A549 (cell line): ENCODE measurements at regions not wholly inside any gene's neighbourhood (a gene's known extent, or its start where the extent isn't known, plus 50 kb on each side); places are given as distances from the start of the nearest gene placed in this dataset.

Source experiments
- ATAC-seq, 2 experiments: fragments of 200-7000 bp in 1 of 2; fragments of >200 bp in 1 of 2; cut with Nextera tagmentation in 1 of 2; cut with Tn5 transposase in 1 of 2; 3 replicates each; pipeline versions ENCODE4 v1.8.0 to v1.9.1; 2018 to 2020; ENCODE audit warnings: mild to moderate bottlenecking in 1 of 2, moderate library complexity in 1 of 2
- CTCF ChIA-PET: fragments of 300-600 bp; sonication (Branson Sonifier 250); formaldehyde crosslinking; extraction: SDS; loops from one replicate; lab custom pipeline; 2021; ENCODE audit warnings: antibody characterized with exemption, inconsistent platforms; lab: Yijun Ruan, JAX
- POLR2A ChIA-PET: fragments of 350-600 bp; formaldehyde crosslinking; extraction: SDS; loops from one replicate; lab custom pipeline; 2021; ENCODE audit warnings: antibody characterized with exemption, inconsistent platforms; lab: Yijun Ruan, JAX
- DNase-seq, 2 experiments: peaks; one replicate each; pipeline versions ENCODE4 v3.0.0 to v3.0.0-alpha.2; 2011 to 2016; ENCODE audit warnings: low read depth in 1 of 2, low spot score in 1 of 2
- FAIRE-seq: peaks from 2 replicates; lab custom pipeline; 2011; peaks lifted over from hg19 to GRCh38; lab: Jason Lieb, UNC
- H3K27ac ChIP-seq, 2 experiments: fragments of >200 bp; sonication (Bioruptor Twin); formaldehyde crosslinking; 3 replicates each; pipeline ENCODE4 v1.5.1; 2016 to 2017
- H3K4me1 ChIP-seq: fragments of >200 bp; sonication (Bioruptor Twin); formaldehyde crosslinking; 3 replicates; pipeline ENCODE4 v1.6.1; 2016
- H3K4me2 ChIP-seq: fragments of >200 bp; sonication (Bioruptor Twin); formaldehyde crosslinking; 3 replicates; pipeline ENCODE4 v1.6.1; 2016
- H3K4me3 ChIP-seq: fragments of >200 bp; sonication (Bioruptor Twin); formaldehyde crosslinking; 3 replicates; pipeline ENCODE4 v1.5.1; 2016
- H3K9me3 ChIP-seq: fragments of >200 bp; sonication (Bioruptor Twin); formaldehyde crosslinking; 3 replicates; pipeline ENCODE4 v1.6.1; 2016
- ATOH8 ChIP-seq: fragments of 250-450 bp; sonication (Bioruptor Pico); IDR thresholded peaks from 2 replicates; pipeline ENCODE4 v1.5.0; 2020; ENCODE audit warnings: low read depth, mild to moderate bottlenecking, moderate library complexity
- CBX2 ChIP-seq: fragments of 200-600 bp; sonication (generic); IDR thresholded peaks from 2 replicates; pipeline ENCODE4 v1.6.1; 2016; ENCODE audit warnings: low read depth, mild to moderate bottlenecking, borderline replicate concordance
- CEBPB ChIP-seq, 2 experiments: fragments of >200 bp in 1 of 2; sonication (Bioruptor Twin) in 1 of 2; formaldehyde crosslinking in 1 of 2; IDR thresholded peaks; 2 replicates each; pipeline ENCODE4 v1.6.1; 2012 to 2016
- CHD2 ChIP-seq: fragments of 150-350 bp; IDR thresholded peaks from 2 replicates; pipeline ENCODE4 v1.6.1; 2014; ENCODE audit warnings: low read length; ENCODE audit not compliant: partially characterized antibody
- EHMT2 ChIP-seq: fragments of 200-600 bp; sonication (generic); IDR thresholded peaks from 2 replicates; pipeline ENCODE4 v1.6.1; 2016; ENCODE audit warnings: antibody characterized with exemption, low read depth, mild to moderate bottlenecking, moderate library complexity
- ESRRA ChIP-seq: fragments of 150-350 bp; IDR thresholded peaks from 2 replicates; pipeline ENCODE4 v1.6.1; 2014; ENCODE audit warnings: mild to moderate bottlenecking, low read length, borderline replicate concordance
- FOSB ChIP-seq: fragments of 250-450 bp; sonication (Bioruptor Pico); IDR thresholded peaks from 2 replicates; pipeline ENCODE4 v1.5.0; 2020; ENCODE audit warnings: mild to moderate bottlenecking, moderate library complexity
- FOSL2 ChIP-seq, 2 experiments: fragments of 450-650 bp in 1 of 2; fragments of >200 bp in 1 of 2; sonication (Bioruptor Twin) in 1 of 2; formaldehyde crosslinking; IDR thresholded peaks; 2 replicates each; pipeline versions ENCODE4 v1.5.0 to v1.6.1; 2016 to 2020; ENCODE audit warnings: mild to moderate bottlenecking in 1 of 2, moderate library complexity in 1 of 2
- FOXS1 ChIP-seq: fragments of 250-450 bp; sonication (Bioruptor Pico); IDR thresholded peaks from 2 replicates; pipeline ENCODE4 v1.5.0; 2020; ENCODE audit warnings: mild to moderate bottlenecking, moderate library complexity
- GATA3 ChIP-seq: IDR thresholded peaks from 2 replicates; pipeline ENCODE4 v1.6.1; 2012; ENCODE audit warnings: borderline replicate concordance
- HMGXB4 ChIP-seq: fragments of 250-450 bp; sonication (Bioruptor Pico); IDR thresholded peaks from 2 replicates; pipeline ENCODE4 v1.5.0; 2021; ENCODE audit warnings: mild to moderate bottlenecking, moderate library complexity, borderline replicate concordance
- KDM1A ChIP-seq: fragments of 200-600 bp; sonication (generic); IDR thresholded peaks from 2 replicates; pipeline ENCODE4 v1.6.1; 2016; ENCODE audit warnings: low read depth, mild to moderate bottlenecking
- KDM5A ChIP-seq: fragments of 200-600 bp; sonication (generic); IDR thresholded peaks from 2 replicates; pipeline ENCODE4 v1.6.1; 2016; ENCODE audit warnings: antibody characterized with exemption, mild to moderate bottlenecking
- MAFK ChIP-seq: fragments of 450-650 bp; IDR thresholded peaks from 2 replicates; pipeline ENCODE4 v1.6.1; 2014; ENCODE audit not compliant: partially characterized antibody
- MAZ ChIP-seq: fragments of 150-350 bp; IDR thresholded peaks from 2 replicates; pipeline ENCODE4 v1.6.1; 2014; ENCODE audit warnings: antibody characterized with exemption, low read depth, low read length, borderline replicate concordance
- NFE2L2 ChIP-seq: fragments of 150-350 bp; conservative IDR thresholded peaks from 2 replicates; pipeline ENCODE4 v1.6.1; 2014; ENCODE audit warnings: low read length
- PBX3 ChIP-seq: IDR thresholded peaks from 2 replicates; pipeline ENCODE4 v1.6.1; 2012
- RARB ChIP-seq: fragments of 250-450 bp; sonication (Bioruptor Pico); IDR thresholded peaks from 2 replicates; pipeline ENCODE4 v1.8.0; 2021; ENCODE audit warnings: mild to moderate bottlenecking, moderate library complexity
- RCOR1 ChIP-seq: fragments of 150-350 bp; IDR thresholded peaks from 2 replicates; pipeline ENCODE4 v1.6.1; 2014; ENCODE audit warnings: antibody characterized with exemption, low read length, low read depth
- REST ChIP-seq: fragments of 200-600 bp; sonication (generic); IDR thresholded peaks from 2 replicates; pipeline ENCODE4 v1.6.1; 2016; ENCODE audit warnings: antibody characterized with exemption, mild to moderate bottlenecking, moderate library complexity
- RNF2 ChIP-seq: fragments of 200-600 bp; sonication (generic); IDR thresholded peaks from 2 replicates; pipeline ENCODE4 v1.6.1; 2016; ENCODE audit warnings: low read depth, mild to moderate bottlenecking, antibody characterized with exemption, moderate library complexity, borderline replicate concordance
- ZC3H11A ChIP-seq: fragments of 450-650 bp; IDR thresholded peaks from 2 replicates; pipeline ENCODE4 v1.6.1; 2014; ENCODE audit warnings: antibody characterized with exemption, mild to moderate bottlenecking
- ZFP36 ChIP-seq: fragments of 450-650 bp; IDR thresholded peaks from 2 replicates; pipeline ENCODE4 v1.6.1; 2014; ENCODE audit warnings: borderline replicate concordance; ENCODE audit not compliant: partially characterized antibody
- ZNF302 ChIP-seq: fragments of 250-450 bp; sonication (Bioruptor Pico); IDR thresholded peaks from 2 replicates; pipeline ENCODE4 v1.9.0; 2021; ENCODE audit warnings: inconsistent platforms, mild to moderate bottlenecking, moderate library complexity
- WGBS: methylation state at CpG from one replicate; pipeline ENCODE4 v1.1.6; 2017; ENCODE audit errors: missing lambda C conversion rate; 5-methylcytosine and 5-hydroxymethylcytosine counted together

GRCh38 chr4:107330916-107331315, 294.8 kb upstream of the DKK2 start:
- Histone ChIP-seq H3K4me3 (no peak overlapping the region), H3K4me1 (no peaks in the 10 kb centered on the region), H3K4me2 (no peak overlapping the region), H3K9me3 (no peaks in the 10 kb centered on the region), H3K27ac (no peak overlapping the region)
- no peak for TF ChIP-seq RCOR1
- TF ChIP-seq NFE2L2, result no peak
- TF ChIP-seq CHD2, result no peak
- no peak for TF ChIP-seq KDM5A
- TF ChIP-seq REST, result no peak
- no peak for TF ChIP-seq ZFP36
- no peak for TF ChIP-seq ATOH8 (CRISPR knock-in tag)
- no peak for TF ChIP-seq MAFK
- no peak for TF ChIP-seq GATA3
- no peak for TF ChIP-seq RNF2
- TF ChIP-seq FOSL2 (IDR thresholded peaks at IDR 0.05), result no peak
- no peak for TF ChIP-seq FOSL2 (CRISPR knock-in tag; IDR thresholded peaks at IDR 0.05)
- CTCF ChIA-PET, result interaction anchor here (0.9 kb wide), 1 partner anchor 10 kb away, joined by 3 read pairs; no protein-coding TSS in a partner anchor
- POLR2A ChIA-PET, result no interaction called here
- no peak for FAIRE-seq
- DNase-seq, result no peak
- no peak for ATAC-seq

- Histone ChIP-seq H3K4me1 (no peaks in the 10 kb centered on the region), H3K4me2 (no peak overlapping the region), H3K4me3 (no peak overlapping the region), H3K27ac (no peak overlapping the region), H3K9me3 (no peaks in the 10 kb centered on the region)
- WGBS, result 77% methylated on average over 1 of the region's 1 CpG
- no peak for DNase-seq
- ChIA-PET POLR2A (no interaction called here), CTCF (no interaction called here)
- FAIRE-seq, result no peak
- no peak for ATAC-seq
- TF ChIP-seq CEBPB (IDR thresholded peaks at IDR 0.05) (no peak), ZNF302 (CRISPR knock-in tag) (no peak), FOXS1 (CRISPR knock-in tag) (no peak), EHMT2 (no peak), CBX2 (no peak), PBX3 (no peak), HMGXB4 (CRISPR knock-in tag) (no peak), FOSB (no peak), ATOH8 (CRISPR knock-in tag) (no peak), MAZ (no peak), ZC3H11A (no peak), KDM1A (no peak), RARB (CRISPR knock-in tag) (no peak), ESRRA (no peak)
Observed at GRCh38 chr4:107319386-107319785, 283.3 kb upstream of the DKK2 start.
